Activated CD4-positive, CD25-positive, alpha-beta regulatory T cell treated with anti-CD3 and anti-CD28 coated beads, Interleukin-2, amount 50 U/mL, for 72 hours (primary cell): ENCODE measurements at regions not wholly inside any gene's neighbourhood (a gene's known extent, or its start where the extent isn't known, plus 50 kb on each side); places are given as distances from the start of the nearest gene placed in this dataset.

ENCODE experiments used
- DNase-seq: peaks from one replicate; pipeline ENCODE4 v3.0.0; 2021

DNA sequence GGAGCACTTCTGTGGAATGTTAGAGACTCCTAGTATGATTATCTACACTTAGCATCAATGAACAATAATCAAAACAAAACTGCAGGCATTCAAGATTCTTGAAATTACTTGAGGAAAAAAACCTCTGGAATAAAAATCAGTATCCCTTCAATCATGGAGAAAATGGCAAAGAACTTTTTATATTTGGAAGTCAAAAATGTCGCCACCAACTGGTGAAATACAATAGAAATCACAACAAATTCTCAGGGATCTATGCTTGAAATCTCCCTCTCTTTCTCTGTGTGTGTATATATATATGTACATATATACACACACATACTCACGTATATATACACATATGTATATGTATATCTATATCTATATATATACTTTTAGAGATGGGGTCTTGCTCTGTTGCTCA is 378.9 kb upstream of the ALCAM start:
- DNase-seq: no peak

DNA sequence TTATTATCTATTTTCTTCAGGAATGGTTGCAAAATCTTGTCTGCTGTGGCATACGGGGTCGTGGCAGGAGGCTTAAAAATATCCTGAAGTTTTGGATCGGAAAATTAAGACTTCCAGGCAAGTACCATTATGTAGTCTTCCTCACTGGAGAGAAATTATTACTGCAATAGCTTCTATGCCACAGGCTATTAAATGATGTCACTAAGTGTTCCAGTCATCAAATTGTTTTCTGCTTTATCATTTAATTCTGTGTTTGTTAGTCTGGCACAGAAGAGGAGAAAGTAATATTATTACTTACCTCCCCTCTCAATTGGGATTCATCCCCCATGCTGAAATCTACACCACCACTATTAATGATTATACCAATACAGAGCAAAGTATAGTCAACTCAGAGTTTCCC is 378.2 kb upstream of the ALCAM start:
- DNase-seq: no peak

DNA sequence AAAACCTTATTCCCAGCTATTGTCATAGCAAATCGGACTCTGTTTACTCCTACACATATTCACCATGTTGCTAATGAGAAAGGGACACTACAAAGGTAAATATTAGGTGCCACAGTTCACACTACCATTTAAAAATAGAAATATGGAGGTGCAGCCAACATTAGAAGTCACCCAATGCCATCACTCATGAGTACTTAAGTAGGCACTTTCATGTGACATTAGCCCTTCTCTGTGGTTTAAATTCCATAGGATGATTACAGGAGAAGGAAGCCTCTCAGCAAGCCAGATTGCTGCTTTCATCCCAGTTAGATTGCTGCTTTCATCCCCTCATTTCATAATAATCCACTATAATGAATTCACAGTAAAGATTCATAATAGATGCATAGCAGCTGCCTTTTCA is 376.8 kb upstream of the ALCAM start:
- DNase-seq: no peak

DNA sequence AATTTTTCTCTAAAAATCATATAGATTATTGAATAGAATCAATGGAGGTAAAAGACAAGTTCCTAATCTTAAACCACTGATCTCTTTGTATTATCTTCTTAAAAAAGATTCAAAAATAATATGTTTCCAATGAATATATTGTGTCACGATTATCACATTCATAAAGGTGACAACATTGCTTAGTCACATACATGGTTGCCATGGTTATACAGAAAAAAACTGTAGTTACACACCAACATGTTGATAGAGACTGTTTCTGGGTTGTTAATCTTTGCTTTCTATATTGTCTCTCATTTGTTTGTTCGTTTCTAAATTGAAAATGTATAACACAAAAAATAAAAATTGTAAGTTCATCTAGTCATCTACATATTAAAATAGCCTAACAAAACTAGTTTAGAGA is 376.0 kb upstream of the ALCAM start:
- DNase-seq: no peak

DNA sequence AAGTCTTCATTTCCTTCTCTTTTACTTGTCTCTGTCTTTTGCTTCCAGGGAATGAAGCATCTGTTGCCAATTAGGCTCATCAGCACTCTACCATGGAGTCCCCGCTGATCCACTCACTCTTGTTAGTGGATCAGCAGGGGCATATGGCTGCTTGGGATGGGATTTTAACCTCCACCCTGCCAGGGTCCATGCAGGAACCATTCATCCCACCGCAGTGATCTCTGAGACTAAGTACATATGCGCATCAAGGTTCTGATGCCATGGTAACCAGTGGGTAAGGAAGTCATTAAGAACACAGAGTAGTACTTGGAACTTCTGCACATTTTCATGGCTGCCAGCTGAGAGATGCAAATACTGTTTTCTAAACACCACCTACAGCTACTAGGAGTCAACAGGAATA is 374.0 kb upstream of the ALCAM start:
- DNase-seq: no peak

DNA sequence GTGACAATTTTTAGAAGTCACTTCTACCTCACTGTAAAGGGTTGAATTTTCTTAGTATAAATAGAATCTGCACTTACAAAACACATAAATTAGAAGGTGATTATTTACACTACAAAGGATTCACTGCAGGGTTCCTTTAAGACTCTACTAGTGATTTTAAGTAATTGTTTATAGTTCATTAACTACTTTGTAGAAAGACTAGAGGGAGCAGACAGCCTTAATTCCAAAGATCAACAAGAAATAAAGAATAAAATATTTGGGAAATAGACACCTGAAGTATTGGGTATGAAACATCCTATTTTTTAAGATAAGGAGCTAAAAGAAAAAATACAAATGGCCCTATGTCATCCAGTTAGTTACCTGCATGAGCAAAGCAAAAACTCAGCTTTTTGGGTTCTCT is 360.5 kb upstream of the ALCAM start:
- no peak for DNase-seq

DNA sequence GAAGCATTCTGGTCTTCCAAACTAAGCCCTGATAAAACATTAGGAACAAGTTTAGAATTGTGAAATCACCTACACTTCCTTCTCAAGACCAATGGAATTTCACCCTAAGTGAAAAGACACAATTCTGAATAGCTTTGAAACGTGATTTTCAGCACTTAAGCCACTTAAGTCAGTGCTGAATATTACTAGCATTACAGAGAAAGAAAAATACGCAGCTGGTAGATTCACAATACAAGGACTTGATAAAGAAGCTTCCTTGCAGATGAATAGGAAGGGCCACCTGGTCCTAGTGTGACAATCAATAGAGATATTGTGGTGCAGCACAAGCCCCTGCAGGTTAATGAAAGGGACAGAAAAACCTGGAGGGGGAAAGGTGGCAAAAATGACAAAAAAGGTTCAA is 353.1 kb upstream of the ALCAM start:
- no peak for DNase-seq

DNA sequence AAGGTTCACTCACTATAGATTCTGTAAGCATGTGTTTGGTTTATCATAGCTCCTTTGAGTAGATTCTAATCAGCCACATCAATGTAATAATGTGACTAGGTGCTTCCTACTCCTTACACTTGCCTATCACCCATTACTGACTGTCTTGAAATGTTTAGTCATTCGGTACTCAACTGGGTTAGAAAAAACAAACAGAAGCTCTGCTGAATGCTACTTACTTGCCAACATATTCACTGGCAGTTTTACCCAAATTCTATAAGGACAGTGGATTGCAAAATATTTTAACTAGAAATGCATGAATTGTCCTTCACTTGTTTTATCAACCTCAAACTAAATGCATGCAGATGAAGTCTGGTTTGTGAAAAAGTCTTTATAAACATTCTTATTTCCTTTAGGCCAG is 352.1 kb upstream of the ALCAM start:
- no peak for DNase-seq

DNA sequence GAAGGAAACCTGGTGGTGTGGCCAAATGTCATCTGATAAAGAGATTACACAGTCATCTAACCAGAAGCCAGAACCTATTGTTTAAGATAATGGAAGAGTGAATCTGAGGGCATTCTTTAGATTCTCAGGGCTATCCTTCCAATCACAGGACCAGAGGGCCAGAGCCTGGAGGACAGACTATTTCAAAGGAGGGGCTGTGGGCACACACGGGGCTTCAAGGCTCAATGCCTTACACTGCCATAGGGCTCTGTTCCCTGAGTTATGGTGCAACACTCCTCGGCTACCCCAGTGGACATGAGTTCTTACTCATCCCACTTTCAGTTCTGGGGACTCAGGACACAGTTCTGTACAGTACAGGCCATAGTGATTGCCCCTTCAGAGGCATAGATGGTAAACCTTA is 343.9 kb upstream of the ALCAM start:
- DNase-seq: no peak

DNA sequence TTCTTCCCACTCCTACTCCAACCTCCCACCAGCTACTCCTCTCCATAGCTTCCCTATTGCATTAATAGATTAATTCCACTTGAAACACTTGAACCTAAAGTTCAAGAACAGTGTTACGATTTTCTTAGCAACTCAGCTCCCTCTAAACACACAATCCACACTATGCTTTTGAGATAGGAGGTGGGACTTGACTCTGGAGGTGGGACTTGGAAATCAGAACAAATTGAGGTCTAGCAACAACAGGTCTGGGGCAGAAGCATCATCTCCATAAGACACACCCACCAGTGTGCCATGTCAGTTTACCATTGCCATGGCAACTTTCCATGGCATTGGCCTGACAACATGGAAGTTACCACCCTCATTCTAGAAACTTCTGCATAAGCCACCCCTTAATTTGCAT is 336.5 kb upstream of the ALCAM start:
- no peak for DNase-seq

DNA sequence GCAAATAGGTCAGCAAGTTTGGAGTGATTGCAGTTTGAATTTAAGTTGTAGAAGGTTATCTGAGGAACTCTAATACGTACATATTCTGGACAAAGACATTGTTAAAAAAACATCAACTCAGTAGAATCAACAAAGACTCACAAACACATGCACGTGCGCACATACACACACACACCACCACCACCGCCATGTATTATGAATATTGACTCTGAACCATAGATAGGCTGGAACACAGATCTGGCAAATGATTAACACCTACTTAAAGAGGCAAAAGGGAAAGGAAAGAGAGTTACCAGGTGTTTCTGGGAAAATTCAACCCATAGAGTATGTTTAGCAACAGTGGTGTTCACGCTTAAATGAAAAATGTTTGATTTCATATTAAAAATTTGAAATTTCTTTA is 334.2 kb upstream of the ALCAM start:
- DNase-seq: no peak

DNA sequence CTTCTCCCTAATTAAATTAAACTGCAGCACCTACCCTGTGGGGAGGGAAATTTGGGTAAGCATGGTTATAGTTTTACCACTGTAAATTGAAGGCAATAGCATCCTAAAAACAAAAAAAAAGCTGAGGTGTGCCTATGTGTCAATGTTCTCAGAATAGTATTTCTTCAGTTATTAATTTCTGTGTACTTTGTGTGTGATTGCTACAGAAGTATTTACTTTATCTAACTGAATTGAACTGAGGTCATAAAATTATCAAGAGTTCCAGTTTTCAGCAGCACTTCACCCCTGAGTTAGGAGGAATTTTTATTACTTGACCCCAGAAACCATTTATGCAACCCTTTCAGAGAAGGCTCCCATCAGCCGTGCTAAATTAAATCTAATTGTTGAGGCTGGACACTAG is 333.6 kb upstream of the ALCAM start:
- no peak for DNase-seq

DNA sequence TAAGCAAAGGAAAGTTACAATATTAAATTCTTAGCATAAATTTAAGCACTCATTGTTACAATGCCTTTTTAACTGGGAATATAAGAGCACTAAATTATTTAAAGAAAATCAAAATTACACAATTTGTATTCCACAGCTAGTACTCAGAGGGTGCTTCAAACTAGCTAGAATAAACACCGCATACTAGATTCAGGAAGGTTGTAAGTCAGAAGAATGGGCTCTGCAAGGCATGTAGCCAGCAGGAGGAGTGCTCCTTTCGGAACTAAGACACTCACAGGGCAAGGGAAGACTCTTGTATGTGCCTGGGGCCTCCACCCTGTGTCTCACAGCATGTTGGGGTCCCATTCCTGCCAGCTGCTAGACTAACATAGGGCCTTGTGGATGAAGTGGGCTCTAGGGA is 327.7 kb upstream of the ALCAM start:
- no peak for DNase-seq

DNA sequence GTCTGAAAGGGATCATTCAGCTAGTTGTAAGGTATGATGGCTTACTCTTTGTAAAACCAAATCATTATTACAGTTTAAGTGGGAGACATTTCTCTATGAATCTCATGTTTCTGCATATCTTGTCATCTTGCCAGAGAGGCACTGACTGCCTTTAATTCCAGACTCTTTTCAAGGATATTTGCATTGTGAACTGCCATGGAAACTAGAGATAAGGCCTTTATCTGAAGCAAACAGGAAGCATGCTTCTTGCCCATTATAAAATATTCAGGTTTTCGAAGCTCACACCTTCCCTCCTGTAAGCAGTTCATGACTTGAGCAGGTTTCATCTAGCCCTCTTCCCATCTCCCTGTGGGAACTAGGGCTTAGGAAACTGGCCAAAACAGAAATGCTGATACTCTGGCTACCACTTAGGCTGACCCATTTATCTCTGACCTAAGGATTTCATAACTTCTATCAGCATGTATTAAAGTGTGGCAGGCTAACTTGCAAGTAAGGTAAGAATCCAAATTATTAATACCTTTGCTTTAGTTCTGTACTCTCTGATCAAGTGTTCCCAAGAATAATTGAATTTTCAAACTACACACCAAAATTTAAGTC is 326.6 kb upstream of the ALCAM start:
- no peak for DNase-seq

DNA sequence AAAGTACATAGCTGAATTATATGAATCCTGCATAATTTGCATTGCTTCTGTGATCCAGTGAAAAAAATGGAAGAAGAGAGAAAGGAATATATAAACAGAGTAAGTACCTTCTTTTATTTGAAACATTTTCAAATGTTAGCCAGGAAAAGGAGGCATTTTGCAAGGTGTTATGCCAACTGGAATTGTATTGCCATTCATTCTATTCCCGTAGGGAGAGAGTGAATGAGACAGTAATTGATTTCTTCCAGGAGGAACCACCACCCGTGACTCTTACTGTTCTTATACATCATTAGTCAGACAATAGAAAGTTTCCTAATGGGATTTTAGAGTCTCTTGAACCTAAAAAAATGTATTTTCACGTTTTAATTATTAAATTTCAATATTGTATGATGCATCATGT is 324.1 kb upstream of the ALCAM start:
- no peak for DNase-seq

DNA sequence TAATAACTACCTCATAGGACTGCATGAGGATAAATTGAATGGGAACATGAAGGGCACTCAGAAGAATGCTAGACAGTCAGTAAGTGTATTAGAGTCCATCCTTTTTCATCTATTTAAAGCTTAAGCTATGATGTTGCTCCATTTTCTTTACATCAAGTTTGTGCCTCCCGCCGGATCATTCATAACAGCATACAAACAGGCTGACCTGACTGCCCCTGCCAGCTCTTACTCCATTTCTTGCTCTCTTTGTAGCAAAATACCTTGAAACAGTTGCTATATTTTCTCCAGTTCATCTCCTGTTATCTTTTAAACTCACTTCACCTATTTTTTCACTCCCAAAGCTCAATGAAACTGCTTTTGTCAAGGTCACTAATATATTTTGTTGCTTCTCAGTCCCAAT is 315.6 kb upstream of the ALCAM start:
- DNase-seq: no peak

DNA sequence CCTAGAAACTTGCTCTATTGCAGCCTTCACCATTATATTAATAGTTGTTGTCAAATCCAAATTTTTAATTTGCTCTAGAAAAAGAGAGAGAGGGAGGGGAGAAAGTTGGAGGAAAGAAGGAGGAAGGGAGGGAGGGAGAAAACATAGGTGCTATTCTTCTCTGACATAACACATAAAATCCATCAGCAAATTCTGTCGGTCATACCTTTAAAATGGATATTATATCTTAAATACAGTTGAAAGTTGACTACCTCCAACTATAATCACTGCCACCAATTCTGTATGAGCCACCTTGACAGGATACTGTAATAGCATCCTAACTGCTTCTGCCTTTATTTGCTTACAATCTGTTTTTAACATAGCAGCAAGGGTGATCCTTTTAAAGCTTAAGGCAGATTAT is 314.7 kb upstream of the ALCAM start:
- DNase-seq: no peak

DNA sequence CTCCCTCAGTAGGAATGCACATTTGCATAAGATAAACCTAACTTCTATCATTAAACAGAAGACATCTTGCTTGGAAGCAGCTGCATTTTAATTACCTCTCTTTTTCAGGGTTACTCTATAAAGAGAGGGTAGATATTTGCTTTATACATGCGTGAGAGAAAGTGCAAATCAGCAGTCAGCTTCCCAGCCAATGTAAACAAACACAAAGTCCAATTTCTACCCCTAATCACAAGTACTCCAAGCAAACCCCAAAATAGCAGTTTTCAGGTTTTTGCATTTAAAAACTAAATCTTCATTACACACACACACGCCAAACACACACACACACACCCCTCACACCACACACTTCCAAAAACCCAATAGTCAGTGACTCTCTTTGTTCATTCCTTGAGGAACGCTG is 303.9 kb upstream of the ALCAM start:
- no peak for DNase-seq

DNA sequence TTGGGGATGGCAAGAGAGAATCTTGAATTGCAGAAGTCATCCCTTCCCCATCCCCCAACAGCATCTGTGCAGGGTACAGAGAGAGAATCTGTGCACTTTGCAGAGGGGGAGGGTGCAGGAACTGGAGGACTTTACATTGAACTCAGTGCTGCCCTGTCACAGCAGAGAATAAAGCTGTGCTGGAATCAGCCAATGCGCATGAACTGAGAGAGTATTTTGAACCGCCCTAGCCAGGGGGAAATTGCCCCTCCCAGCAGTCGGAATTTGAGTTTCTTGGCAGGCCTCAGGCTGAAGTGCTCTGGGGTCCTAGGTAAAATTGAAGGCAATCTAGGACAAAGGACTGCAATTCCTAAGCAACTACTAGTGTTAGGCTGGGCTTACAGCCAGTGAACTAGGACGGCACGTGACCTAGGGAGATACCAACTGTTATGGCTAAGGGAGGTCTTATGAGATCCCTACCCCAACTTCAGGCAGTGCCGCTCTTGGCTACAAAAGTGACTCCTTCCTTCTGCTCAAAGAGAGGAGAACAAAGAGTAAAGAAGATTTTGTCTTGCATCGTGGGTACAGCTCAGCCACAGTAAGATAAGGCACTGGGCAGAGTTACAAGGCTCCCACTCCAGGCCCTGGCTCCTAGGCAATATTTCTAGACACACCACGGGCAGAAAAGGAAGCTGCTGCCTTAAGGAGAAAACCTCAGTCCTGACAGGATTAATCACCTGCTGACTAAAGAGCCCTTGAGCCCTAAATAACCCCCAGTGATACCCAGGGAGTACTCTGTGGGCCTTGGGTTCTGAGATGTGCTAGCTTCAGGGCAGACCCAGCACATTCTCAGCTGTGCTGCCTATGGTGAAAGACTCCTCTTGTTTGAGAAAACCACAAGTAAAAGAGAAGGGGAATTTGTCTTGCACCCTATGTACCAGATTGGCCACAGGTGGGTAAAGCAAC is 300.5 kb upstream of the ALCAM start:
- no peak for DNase-seq

DNA sequence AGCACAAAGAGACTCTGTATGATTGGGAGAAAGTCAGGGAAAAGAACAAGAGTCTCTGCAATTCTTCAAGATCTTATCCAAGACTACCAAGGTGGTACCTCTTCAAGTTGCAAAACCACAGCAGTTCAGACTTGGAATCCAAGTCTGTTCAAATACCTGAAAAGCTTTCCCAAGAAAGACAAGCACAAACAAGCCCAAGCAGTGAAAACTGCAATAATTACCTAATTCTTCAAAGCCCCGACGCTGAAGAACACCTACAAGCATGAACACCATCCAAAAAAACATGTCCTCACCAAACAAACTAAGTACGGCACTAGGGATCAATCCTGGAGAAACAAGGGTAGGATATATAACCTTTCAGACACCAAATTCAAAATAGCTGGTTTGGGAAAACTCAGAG is 299.3 kb upstream of the ALCAM start:
- no peak for DNase-seq

DNA sequence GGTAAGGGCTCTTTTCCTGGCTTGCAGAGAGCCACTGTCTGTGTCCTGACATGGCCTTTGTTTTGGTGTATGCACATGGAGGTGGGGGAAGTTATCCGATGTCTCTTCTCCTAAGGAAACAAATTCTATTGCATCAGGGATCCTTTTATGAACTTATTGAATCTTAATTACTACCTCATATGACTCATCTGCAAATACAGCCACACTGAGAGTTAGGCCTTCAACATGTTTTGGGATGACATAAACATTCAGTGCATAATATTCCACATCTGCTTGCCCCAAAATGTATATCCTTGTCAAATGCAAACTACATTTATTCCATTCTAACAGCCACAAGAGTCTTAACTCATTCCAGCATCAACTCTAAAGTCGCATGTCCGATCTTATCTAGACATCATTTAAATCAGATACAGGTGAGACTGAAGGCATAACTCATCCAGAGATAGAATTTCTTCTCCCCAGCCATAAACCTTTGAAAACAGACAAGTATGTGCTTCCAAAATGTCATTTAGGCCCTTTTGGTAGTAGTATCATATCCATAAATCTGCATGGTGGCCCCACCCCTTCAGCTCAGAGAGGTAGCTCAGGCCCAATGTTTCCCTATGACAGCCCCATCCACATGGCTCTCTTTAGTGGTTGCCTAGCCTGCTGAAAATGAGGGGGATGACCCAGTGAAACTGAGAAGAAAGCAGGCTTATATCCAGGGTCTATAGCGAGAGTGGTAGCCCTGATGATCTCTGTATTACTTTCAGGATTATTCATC is 289.5 kb upstream of the ALCAM start:
- no peak for DNase-seq

DNA sequence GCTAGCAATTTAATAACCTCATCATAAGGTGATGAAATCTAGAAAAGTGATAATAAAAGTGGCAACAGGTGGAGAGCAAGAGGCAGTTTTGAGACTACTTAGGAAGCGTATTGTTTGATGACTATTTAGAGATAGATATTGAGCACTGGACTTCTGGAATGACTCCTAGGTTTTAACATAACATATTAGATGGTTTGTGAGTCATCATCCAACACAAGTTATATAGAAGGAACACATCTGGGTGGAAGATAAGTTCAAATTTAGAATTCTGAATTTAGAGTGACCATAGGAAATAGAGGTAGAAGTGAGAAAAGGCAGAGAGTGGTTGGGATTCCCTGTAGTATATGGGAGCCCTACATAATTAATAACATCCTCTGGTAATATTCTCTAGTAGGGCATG is 282.8 kb upstream of the ALCAM start:
- DNase-seq: no peak

DNA sequence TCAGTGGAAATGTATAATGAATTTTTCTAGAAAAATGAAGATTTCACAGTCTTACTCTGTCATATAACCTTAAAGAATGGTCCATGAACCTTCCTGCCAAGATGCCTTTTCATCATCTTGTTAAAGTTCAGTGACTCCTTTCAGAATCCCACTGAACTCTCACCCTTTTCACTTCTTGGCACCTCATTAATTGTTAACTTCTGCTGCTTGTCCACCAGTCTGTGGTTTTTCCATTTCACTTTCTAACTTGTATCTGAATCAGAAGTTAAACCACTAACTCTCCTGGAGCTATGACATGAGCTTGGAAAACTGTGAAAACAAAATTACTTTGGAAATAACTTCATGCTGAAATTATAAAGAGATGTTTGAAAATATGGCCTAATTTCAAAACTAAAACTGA is 281.2 kb upstream of the ALCAM start:
- no peak for DNase-seq
